ENCODE measurements at regions not wholly inside any gene's neighbourhood (a gene's known extent, or its start where the extent isn't known, plus 50 kb on each side); places are given as distances from the start of the nearest gene placed in this dataset.

DNA sequence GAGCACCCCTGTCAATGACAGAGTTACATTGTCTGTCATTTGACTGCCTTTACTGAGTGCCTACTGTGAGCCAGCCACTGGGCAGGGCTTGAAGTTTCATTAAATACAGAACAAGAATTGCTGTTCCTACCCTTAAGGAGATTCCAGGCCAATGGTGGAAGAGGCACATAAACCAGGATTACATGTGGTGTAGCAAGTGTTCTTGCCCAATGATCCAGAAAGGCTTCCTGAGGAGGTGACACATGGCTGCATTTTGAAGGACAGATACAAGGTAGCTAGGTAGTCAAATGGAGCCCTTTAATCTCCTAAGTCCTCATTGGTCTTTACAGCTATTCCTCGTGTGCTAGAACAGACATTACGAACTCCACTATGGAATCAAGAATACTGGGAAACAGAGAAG lies 312.7 kb downstream of the ETAA1 start (continued):
- TF ChIP-seq, protein P1, sequence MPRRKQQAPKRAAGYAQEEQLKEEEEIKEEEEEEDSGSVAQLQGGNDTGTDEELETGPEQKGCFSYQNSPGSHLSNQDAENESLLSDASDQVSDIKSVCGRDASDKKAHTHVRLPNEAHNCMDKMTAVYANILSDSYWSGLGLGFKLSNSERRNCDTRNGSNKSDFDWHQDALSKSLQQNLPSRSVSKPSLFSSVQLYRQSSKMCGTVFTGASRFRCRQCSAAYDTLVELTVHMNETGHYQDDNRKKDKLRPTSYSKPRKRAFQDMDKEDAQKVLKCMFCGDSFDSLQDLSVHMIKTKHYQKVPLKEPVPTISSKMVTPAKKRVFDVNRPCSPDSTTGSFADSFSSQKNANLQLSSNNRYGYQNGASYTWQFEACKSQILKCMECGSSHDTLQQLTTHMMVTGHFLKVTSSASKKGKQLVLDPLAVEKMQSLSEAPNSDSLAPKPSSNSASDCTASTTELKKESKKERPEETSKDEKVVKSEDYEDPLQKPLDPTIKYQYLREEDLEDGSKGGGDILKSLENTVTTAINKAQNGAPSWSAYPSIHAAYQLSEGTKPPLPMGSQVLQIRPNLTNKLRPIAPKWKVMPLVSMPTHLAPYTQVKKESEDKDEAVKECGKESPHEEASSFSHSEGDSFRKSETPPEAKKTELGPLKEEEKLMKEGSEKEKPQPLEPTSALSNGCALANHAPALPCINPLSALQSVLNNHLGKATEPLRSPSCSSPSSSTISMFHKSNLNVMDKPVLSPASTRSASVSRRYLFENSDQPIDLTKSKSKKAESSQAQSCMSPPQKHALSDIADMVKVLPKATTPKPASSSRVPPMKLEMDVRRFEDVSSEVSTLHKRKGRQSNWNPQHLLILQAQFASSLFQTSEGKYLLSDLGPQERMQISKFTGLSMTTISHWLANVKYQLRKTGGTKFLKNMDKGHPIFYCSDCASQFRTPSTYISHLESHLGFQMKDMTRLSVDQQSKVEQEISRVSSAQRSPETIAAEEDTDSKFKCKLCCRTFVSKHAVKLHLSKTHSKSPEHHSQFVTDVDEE (CRISPR knock-in tag; IDR thresholded peaks at IDR 0.05) = no peak
- no peak for TF ChIP-seq PPARA (CRISPR knock-in tag; IDR thresholded peaks at IDR 0.05; ENCODE audit: borderline replicate concordance)
- no peak for TF ChIP-seq SNAI2 (CRISPR knock-in tag; IDR thresholded peaks at IDR 0.05)
- TF ChIP-seq, protein P2, sequence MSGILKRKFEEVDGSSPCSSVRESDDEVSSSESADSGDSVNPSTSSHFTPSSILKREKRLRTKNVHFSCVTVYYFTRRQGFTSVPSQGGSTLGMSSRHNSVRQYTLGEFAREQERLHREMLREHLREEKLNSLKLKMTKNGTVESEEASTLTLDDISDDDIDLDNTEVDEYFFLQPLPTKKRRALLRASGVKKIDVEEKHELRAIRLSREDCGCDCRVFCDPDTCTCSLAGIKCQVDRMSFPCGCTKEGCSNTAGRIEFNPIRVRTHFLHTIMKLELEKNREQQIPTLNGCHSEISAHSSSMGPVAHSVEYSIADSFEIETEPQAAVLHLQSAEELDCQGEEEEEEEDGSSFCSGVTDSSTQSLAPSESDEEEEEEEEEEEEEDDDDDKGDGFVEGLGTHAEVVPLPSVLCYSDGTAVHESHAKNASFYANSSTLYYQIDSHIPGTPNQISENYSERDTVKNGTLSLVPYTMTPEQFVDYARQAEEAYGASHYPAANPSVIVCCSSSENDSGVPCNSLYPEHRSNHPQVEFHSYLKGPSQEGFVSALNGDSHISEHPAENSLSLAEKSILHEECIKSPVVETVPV (CRISPR knock-in tag; IDR thresholded peaks at IDR 0.05) = no peak
- no peak for TF ChIP-seq ZFP3 (CRISPR knock-in tag; IDR thresholded peaks at IDR 0.05)
- TF ChIP-seq ISL1 (CRISPR knock-in tag; IDR thresholded peaks at IDR 0.05) = no peak
- no peak for TF ChIP-seq ZC3H10 (CRISPR knock-in tag; IDR thresholded peaks at IDR 0.05)
- TF ChIP-seq ARNTL (CRISPR knock-in tag; IDR thresholded peaks at IDR 0.05; ENCODE audit: borderline replicate concordance, low read depth) = no peak
- no peak for TF ChIP-seq BACH2 (CRISPR knock-in tag; IDR thresholded peaks at IDR 0.05; ENCODE audit: borderline replicate concordance)

- no peak for ATAC-seq
- TF ChIP-seq ZNF8 (CRISPR knock-in tag; IDR thresholded peaks at IDR 0.05) (no peak), CREB5 (CRISPR knock-in tag; IDR thresholded peaks at IDR 0.05; ENCODE audit: low read depth) (no peak), ESRRG (CRISPR knock-in tag; IDR thresholded peaks at IDR 0.05) (no peak), OSR1 (CRISPR knock-in tag; IDR thresholded peaks at IDR 0.05) (no peak), ZFP3 (CRISPR knock-in tag; IDR thresholded peaks at IDR 0.05) (no peak), BACH2 (CRISPR knock-in tag; IDR thresholded peaks at IDR 0.05; ENCODE audit: borderline replicate concordance) (no peak), ZFP30 (CRISPR knock-in tag; IDR thresholded peaks at IDR 0.05) (no peak), ZNF565 (CRISPR knock-in tag; conservative IDR thresholded peaks at IDR 0.05; ENCODE audit: low read depth) (no peak), TOX (CRISPR knock-in tag; IDR thresholded peaks at IDR 0.05; ENCODE audit: borderline replicate concordance) (no peak), TCF4 (CRISPR knock-in tag; IDR thresholded peaks at IDR 0.05; ENCODE audit: borderline replicate concordance) (no peak), ARNTL (CRISPR knock-in tag; IDR thresholded peaks at IDR 0.05; ENCODE audit: borderline replicate concordance, low read depth) (no peak), CSDC2 (CRISPR knock-in tag; IDR thresholded peaks at IDR 0.05) (no peak), GLIS3 (CRISPR knock-in tag; IDR thresholded peaks at IDR 0.05) (no peak), ZNF70 (CRISPR knock-in tag; IDR thresholded peaks at IDR 0.05) (no peak)
- TF ChIP-seq, protein P1 (CRISPR knock-in tag; IDR thresholded peaks at IDR 0.05) = no peak
- TF ChIP-seq, protein P3, sequence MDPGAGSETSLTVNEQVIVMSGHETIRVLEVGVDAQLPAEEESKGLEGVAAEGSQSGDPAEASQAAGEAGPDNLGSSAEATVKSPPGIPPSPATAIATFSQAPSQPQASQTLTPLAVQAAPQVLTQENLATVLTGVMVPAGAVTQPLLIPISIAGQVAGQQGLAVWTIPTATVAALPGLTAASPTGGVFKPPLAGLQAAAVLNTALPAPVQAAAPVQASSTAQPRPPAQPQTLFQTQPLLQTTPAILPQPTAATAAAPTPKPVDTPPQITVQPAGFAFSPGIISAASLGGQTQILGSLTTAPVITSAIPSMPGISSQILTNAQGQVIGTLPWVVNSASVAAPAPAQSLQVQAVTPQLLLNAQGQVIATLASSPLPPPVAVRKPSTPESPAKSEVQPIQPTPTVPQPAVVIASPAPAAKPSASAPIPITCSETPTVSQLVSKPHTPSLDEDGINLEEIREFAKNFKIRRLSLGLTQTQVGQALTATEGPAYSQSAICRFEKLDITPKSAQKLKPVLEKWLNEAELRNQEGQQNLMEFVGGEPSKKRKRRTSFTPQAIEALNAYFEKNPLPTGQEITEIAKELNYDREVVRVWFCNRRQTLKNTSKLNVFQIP (CRISPR knock-in tag; IDR thresholded peaks at IDR 0.05; ENCODE audit: borderline replicate concordance, low read depth) = no peak
- TF ChIP-seq, protein P2 (CRISPR knock-in tag; IDR thresholded peaks at IDR 0.05) = no peak
These were observed 315.4 kb downstream of the ETAA1 start for GRCh38 chr2:67712484-67712883.
